ENCODE measurements at regions not wholly inside any gene's neighbourhood (a gene's known extent, or its start where the extent isn't known, plus 50 kb on each side); places are given as distances from the start of the nearest gene placed in this dataset.

DNA sequence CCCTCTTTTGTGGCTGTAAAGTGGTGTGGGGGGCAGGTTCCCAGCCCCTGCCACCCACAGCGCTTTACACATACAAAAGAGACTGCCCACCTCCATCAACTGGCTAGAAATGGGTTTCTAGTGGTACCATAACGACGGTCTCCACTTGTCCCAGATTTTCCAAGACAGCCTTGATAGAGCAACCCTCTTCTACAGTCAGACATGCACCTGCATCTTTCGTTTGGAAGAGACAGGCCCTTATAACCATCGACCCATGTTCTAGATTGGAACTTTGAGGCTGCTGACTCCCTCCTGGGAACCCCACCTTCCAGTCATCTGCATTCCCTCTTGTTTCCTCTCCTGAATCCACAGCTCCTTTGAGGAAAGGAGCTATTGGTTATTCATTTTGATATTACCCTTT lies 63.1 kb downstream of the GSX1 start:
- H3K36me3 ChIP-seq = no peaks in the 10 kb centered on the region
- no peaks in the 10 kb centered on the region for H3K9me3 ChIP-seq
- no peak for DNase-seq (ENCODE audit: low spot score in 2 of 2)
- no peak overlapping the region for H3K27ac ChIP-seq
- intact Hi-C loops (cut with DNase I) = no loop called here
- H3K27me3 ChIP-seq = no peaks in the 10 kb centered on the region
- H3K4me3 ChIP-seq = no peak overlapping the region
- TF ChIP-seq, protein P1, sequence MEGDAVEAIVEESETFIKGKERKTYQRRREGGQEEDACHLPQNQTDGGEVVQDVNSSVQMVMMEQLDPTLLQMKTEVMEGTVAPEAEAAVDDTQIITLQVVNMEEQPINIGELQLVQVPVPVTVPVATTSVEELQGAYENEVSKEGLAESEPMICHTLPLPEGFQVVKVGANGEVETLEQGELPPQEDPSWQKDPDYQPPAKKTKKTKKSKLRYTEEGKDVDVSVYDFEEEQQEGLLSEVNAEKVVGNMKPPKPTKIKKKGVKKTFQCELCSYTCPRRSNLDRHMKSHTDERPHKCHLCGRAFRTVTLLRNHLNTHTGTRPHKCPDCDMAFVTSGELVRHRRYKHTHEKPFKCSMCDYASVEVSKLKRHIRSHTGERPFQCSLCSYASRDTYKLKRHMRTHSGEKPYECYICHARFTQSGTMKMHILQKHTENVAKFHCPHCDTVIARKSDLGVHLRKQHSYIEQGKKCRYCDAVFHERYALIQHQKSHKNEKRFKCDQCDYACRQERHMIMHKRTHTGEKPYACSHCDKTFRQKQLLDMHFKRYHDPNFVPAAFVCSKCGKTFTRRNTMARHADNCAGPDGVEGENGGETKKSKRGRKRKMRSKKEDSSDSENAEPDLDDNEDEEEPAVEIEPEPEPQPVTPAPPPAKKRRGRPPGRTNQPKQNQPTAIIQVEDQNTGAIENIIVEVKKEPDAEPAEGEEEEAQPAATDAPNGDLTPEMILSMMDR (IDR thresholded peaks at IDR 0.05) = no peak
- H3K4me1 ChIP-seq = no peaks in the 10 kb centered on the region

- Histone ChIP-seq H3K36me3 (no peaks in the 10 kb centered on the region), H3K27me3 (no peaks in the 10 kb centered on the region), H3K27ac (no peak overlapping the region), H3K4me3 (no peak overlapping the region), H3K4me1 (no peaks in the 10 kb centered on the region), H3K9me3 (no peaks in the 10 kb centered on the region)
- intact Hi-C loops (cut with DNase I) = no loop called here
- DNase-seq (ENCODE audit: low spot score in 2 of 2) = no peak
- TF ChIP-seq, protein P1 (IDR thresholded peaks at IDR 0.05) = no peak
These were observed 62.5 kb upstream of the PDX1 start for GRCh38 chr13:27857282-27857681.

GRCh38 chr13:27858046-27858445 lies 61.8 kb upstream of the PDX1 start:
- H3K36me3 ChIP-seq = no peaks in the 10 kb centered on the region
- intact Hi-C loops (cut with DNase I) = no loop called here
- no peaks in the 10 kb centered on the region for H3K9me3 ChIP-seq
- no peak overlapping the region for H3K4me3 ChIP-seq
- DNase-seq (ENCODE audit: low spot score in 2 of 2) = no peak
- no peaks in the 10 kb centered on the region for H3K4me1 ChIP-seq
- H3K27ac ChIP-seq = no peak overlapping the region
- TF ChIP-seq, protein P1 (IDR thresholded peaks at IDR 0.05) = no peak
- no peaks in the 10 kb centered on the region for H3K27me3 ChIP-seq

- H3K4me1 ChIP-seq = no peaks in the 10 kb centered on the region
- TF ChIP-seq, protein P1 (IDR thresholded peaks at IDR 0.05) = no peak
- H3K36me3 ChIP-seq = no peaks in the 10 kb centered on the region
- no peak overlapping the region for H3K4me3 ChIP-seq
- no peaks in the 10 kb centered on the region for H3K9me3 ChIP-seq
- H3K27me3 ChIP-seq = no peaks in the 10 kb centered on the region
- intact Hi-C loops (cut with DNase I) = no loop called here
- H3K27ac ChIP-seq = no peak overlapping the region
- DNase-seq (ENCODE audit: low spot score in 2 of 2) = no peak
These were observed 59.1 kb upstream of the PDX1 start for GRCh38 chr13:27860743-27861142.

GRCh38 chr13:27861165-27861564 lies 58.6 kb upstream of the PDX1 start:
- Histone ChIP-seq H3K36me3 (no peaks in the 10 kb centered on the region), H3K27ac (no peak overlapping the region), H3K27me3 (no peaks in the 10 kb centered on the region), H3K4me1 (no peaks in the 10 kb centered on the region), H3K9me3 (no peaks in the 10 kb centered on the region), H3K4me3 (no peak overlapping the region)
- intact Hi-C loops (cut with DNase I) = no loop called here
- no peak for DNase-seq (ENCODE audit: low spot score in 2 of 2)
- TF ChIP-seq, protein P1 (IDR thresholded peaks at IDR 0.05) = no peak
